Tongue (tissue), 1 donor: ENCODE measurements at regions not wholly inside any gene's neighbourhood (a gene's known extent, or its start where the extent isn't known, plus 50 kb on each side); places are given as distances from the start of the nearest gene placed in this dataset.
A peak's percentile ranks its signal among the peaks of the same experiment; 100 is the strongest.

Experiments
- DNase-seq: peaks from one replicate; pipeline ENCODE4 v3.0.0-alpha.2; 2015

GRCh38 chr15:97174886-97175540 is 785.5 kb upstream of the ARRDC4 start:
- no peak for DNase-seq

GRCh38 chr15:97177151-97177577 is 783.3 kb upstream of the ARRDC4 start:
- peak; percentile 24 for DNase-seq

GRCh38 chr15:97182581-97182980 is 777.9 kb upstream of the ARRDC4 start:
- no peak for DNase-seq

- DNase-seq = no peak
These were observed 771.2 kb upstream of the ARRDC4 start for GRCh38 chr15:97189162-97189780.

GRCh38 chr15:97194750-97195149 is 765.8 kb upstream of the ARRDC4 start:
- no peak for DNase-seq

- no peak for DNase-seq
These were observed 764.2 kb upstream of the ARRDC4 start for GRCh38 chr15:97196048-97197014.

- DNase-seq = no peak
These were observed 761.0 kb upstream of the ARRDC4 start for GRCh38 chr15:97199393-97200051.

- no peak for DNase-seq
These were observed 760.3 kb upstream of the ARRDC4 start for GRCh38 chr15:97200161-97200560.

- DNase-seq = no peak
These were observed 750.2 kb upstream of the ARRDC4 start for GRCh38 chr15:97210277-97210676.

GRCh38 chr15:97215629-97216028 is 744.9 kb upstream of the ARRDC4 start:
- DNase-seq = no peak

- DNase-seq = no peak
These were observed 736.3 kb upstream of the ARRDC4 start for GRCh38 chr15:97224191-97224641.

- peak; percentile 89 for DNase-seq
These were observed 725.5 kb upstream of the ARRDC4 start for GRCh38 chr15:97234851-97235610.

GRCh38 chr15:97235611-97235985 is 724.9 kb upstream of the ARRDC4 start:
- no peak for DNase-seq

GRCh38 chr15:97236140-97236539 is 724.4 kb upstream of the ARRDC4 start:
- DNase-seq = no peak

- no peak for DNase-seq
These were observed 723.3 kb upstream of the ARRDC4 start for GRCh38 chr15:97237160-97237559.

- no peak for DNase-seq
These were observed 712.1 kb upstream of the ARRDC4 start for GRCh38 chr15:97248376-97248775.

GRCh38 chr15:97259943-97260342 is 700.6 kb upstream of the ARRDC4 start:
- DNase-seq = no peak

GRCh38 chr15:97301166-97301565 is 659.3 kb upstream of the ARRDC4 start:
- DNase-seq = no peak

GRCh38 chr15:97316362-97316761 is 644.1 kb upstream of the ARRDC4 start:
- DNase-seq = no peak

GRCh38 chr15:97317163-97317562 is 643.3 kb upstream of the ARRDC4 start:
- DNase-seq = no peak

- no peak for DNase-seq
These were observed 641.2 kb upstream of the ARRDC4 start for GRCh38 chr15:97319291-97319690.

- DNase-seq = no peak
These were observed 614.3 kb upstream of the ARRDC4 start for GRCh38 chr15:97346221-97346620.
